ENCODE measurements at regions not wholly inside any gene's neighbourhood (a gene's known extent, or its start where the extent isn't known, plus 50 kb on each side); places are given as distances from the start of the nearest gene placed in this dataset.

DNA sequence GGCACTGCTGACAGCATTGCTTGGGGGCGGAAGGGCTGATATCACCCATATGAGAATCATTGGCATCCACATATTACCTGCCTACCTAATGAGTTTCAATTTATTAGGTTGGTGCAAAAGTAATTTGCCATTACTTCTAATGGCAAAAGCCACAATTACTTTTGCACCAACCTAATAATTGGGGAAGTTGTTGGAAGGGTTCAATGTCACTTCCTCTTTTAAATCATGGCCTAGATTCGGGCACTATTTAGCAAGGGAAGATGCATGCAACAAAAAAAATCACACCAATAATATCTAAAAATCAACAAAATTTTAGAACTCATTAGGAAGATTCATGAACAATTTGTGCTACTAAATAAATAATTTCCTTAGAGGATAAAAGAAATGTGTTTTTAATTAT lies 56.0 kb upstream of the AGTR1 start:
- Mint-ChIP-seq H3K4me3 (no peak overlapping the region), H3K27ac (no peak overlapping the region), H3K27me3 (no peaks in the 10 kb centered on the region), H3K36me3 (ENCODE audit: low read depth) (no peaks in the 10 kb centered on the region), H3K9me3 (peaks cover 2% of the 10 kb centered on the region), H3K4me1 (ENCODE audit: low read depth) (no peaks in the 10 kb centered on the region)
- ChIA-PET CTCF (no interaction called here), POLR2A (no interaction called here)
- no peak overlapping the region for H3K27ac ChIP-seq (ENCODE audit: low read depth in 1 of 2, low read length in 2 of 2)
- no peaks in the 10 kb centered on the region for H3K9me3 ChIP-seq (ENCODE audit: control insufficient read depth in 1 of 2, insufficient read depth in 1 of 2, low read length in 2 of 2)
- no peaks in the 10 kb centered on the region for H3K27me3 ChIP-seq (ENCODE audit: control insufficient read depth in 1 of 2, insufficient read depth in 2 of 2, low read length in 2 of 2)
- no peaks in the 10 kb centered on the region for H3K36me3 ChIP-seq (ENCODE audit: insufficient read depth, low read length)
- TF ChIP-seq, protein P1, sequence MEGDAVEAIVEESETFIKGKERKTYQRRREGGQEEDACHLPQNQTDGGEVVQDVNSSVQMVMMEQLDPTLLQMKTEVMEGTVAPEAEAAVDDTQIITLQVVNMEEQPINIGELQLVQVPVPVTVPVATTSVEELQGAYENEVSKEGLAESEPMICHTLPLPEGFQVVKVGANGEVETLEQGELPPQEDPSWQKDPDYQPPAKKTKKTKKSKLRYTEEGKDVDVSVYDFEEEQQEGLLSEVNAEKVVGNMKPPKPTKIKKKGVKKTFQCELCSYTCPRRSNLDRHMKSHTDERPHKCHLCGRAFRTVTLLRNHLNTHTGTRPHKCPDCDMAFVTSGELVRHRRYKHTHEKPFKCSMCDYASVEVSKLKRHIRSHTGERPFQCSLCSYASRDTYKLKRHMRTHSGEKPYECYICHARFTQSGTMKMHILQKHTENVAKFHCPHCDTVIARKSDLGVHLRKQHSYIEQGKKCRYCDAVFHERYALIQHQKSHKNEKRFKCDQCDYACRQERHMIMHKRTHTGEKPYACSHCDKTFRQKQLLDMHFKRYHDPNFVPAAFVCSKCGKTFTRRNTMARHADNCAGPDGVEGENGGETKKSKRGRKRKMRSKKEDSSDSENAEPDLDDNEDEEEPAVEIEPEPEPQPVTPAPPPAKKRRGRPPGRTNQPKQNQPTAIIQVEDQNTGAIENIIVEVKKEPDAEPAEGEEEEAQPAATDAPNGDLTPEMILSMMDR (IDR thresholded peaks at IDR 0.05): no peak
- intact Hi-C loops (cut with DNase I, micrococcal nuclease): no loop called here
- H3K4me3 ChIP-seq (ENCODE audit: low read length): no peak overlapping the region
- no peaks in the 10 kb centered on the region for H3K4me1 ChIP-seq (ENCODE audit: insufficient read depth, low read length)
- no peak for ATAC-seq (ENCODE audit: poor library complexity)
- no peak for DNase-seq

GRCh38 chr3:148642214-148642613 lies 55.5 kb upstream of the AGTR1 start:
- CTCF ChIA-PET: interaction anchor here (0.6 kb wide), 1 partner anchor 26 kb away, joined by 5 read pairs; no protein-coding TSS in a partner anchor
- no peaks in the 10 kb centered on the region for H3K36me3 ChIP-seq (ENCODE audit: insufficient read depth, low read length)
- H3K9me3 ChIP-seq (ENCODE audit: control insufficient read depth in 1 of 2, insufficient read depth in 1 of 2, low read length in 2 of 2): no peaks in the 10 kb centered on the region
- H3K27me3 ChIP-seq (ENCODE audit: control insufficient read depth in 1 of 2, insufficient read depth in 2 of 2, low read length in 2 of 2): no peaks in the 10 kb centered on the region
- H3K4me1 Mint-ChIP-seq (ENCODE audit: low read depth): no peaks in the 10 kb centered on the region
- no peaks in the 10 kb centered on the region for H3K27me3 Mint-ChIP-seq
- no peak overlapping the region for H3K27ac ChIP-seq (ENCODE audit: low read depth in 1 of 2, low read length in 2 of 2)
- no peaks in the 10 kb centered on the region for H3K36me3 Mint-ChIP-seq (ENCODE audit: low read depth)
- peaks cover 2% of the 10 kb centered on the region for H3K9me3 Mint-ChIP-seq
- no peak overlapping the region for H3K27ac Mint-ChIP-seq
- DNase-seq (no peak), ATAC-seq (ENCODE audit: poor library complexity) (no peak)
- intact Hi-C loops (cut with DNase I, micrococcal nuclease): no loop called here
- H3K4me3 Mint-ChIP-seq: no peak overlapping the region
- TF ChIP-seq, protein P1 (IDR thresholded peaks at IDR 0.05): no peak
- no peaks in the 10 kb centered on the region for H3K4me1 ChIP-seq (ENCODE audit: insufficient read depth, low read length)
- H3K4me3 ChIP-seq (ENCODE audit: low read length): no peak overlapping the region
- POLR2A ChIA-PET: no interaction called here

DNA sequence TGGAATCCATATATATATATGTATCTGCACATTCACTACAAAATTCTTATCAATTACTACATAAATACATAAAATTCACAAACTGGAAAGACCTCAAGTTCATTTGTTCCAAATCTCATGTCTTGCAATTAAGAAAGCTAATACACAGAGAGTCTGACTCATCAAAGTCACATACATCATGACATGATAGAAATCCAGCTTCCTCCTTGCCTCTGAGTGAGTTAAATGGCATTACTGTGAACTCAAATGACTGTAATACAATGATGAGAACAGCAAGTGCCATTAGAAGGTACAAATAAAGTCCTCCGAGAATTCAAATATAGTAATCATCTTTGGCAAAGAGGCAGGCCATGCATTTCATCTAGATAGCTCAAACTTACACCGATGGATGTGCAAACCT lies 55.1 kb upstream of the AGTR1 start:
- Mint-ChIP-seq H3K4me3 (no peak overlapping the region), H3K4me1 (ENCODE audit: low read depth) (no peaks in the 10 kb centered on the region), H3K27me3 (no peaks in the 10 kb centered on the region), H3K36me3 (ENCODE audit: low read depth) (no peaks in the 10 kb centered on the region), H3K9me3 (peaks cover 2% of the 10 kb centered on the region), H3K27ac (no peak overlapping the region)
- Histone ChIP-seq H3K27ac (ENCODE audit: low read depth in 1 of 2, low read length in 2 of 2) (no peak overlapping the region), H3K9me3 (ENCODE audit: control insufficient read depth in 1 of 2, insufficient read depth in 1 of 2, low read length in 2 of 2) (no peaks in the 10 kb centered on the region), H3K4me3 (ENCODE audit: low read length) (no peak overlapping the region), H3K27me3 (ENCODE audit: control insufficient read depth in 1 of 2, insufficient read depth in 2 of 2, low read length in 2 of 2) (no peaks in the 10 kb centered on the region), H3K36me3 (ENCODE audit: insufficient read depth, low read length) (no peaks in the 10 kb centered on the region), H3K4me1 (ENCODE audit: insufficient read depth, low read length) (no peaks in the 10 kb centered on the region)
- ChIA-PET POLR2A (no interaction called here), CTCF (interaction anchor here (0.6 kb wide), 1 partner anchor 26 kb away, joined by 5 read pairs; no protein-coding TSS in a partner anchor)
- TF ChIP-seq, protein P1 (IDR thresholded peaks at IDR 0.05): no peak
- no peak for ATAC-seq (ENCODE audit: poor library complexity)
- intact Hi-C loops (cut with DNase I, micrococcal nuclease): no loop called here
- no peak for DNase-seq

Measured in CD4-positive, alpha-beta T cell (primary cell).